ENCODE measurements at regions not wholly inside any gene's neighbourhood (a gene's known extent, or its start where the extent isn't known, plus 50 kb on each side); places are given as distances from the start of the nearest gene placed in this dataset.
"Not testable (repeated sequence)": the region's sequence is repeated elsewhere in the genome, so short reads cannot be mapped to it uniquely, and the experiment has no call there.

DNA sequence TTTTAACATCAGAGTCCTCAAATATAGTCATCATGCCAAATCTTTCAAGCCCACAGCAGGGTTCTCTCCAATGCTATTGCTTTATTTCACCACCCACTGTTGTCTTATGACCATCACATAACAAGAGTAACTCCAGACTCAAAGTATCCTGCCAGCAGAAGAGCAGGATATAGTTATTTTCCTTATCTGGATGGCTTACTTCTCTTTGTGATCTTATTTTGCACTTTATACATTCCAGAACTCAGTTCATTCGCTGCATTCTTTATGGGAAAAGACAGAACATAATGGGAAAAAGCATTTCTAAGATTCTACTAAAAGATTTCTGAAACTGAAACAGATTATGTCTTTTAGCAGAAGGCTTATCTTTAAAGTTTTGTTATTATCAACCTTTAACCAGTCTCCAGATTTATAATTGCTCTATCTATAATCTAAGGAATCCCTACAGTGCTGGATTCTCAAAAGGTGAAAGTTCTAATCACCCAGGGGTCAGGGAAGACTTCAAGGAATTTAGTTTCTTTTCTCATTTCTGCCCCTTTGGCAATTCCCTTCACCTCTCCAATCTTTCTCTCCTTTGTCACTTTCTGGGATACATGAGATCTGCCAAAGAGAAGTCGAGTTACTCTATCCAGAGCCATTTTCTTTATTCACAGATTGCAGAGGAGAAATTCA, 190.4 kb downstream of the TPBG start:
- Histone ChIP-seq H3K4me3 (ENCODE audit: low read length) (no peak overlapping the region), H3K4me1 (ENCODE audit: insufficient read depth, low read length) (no peaks in the 10 kb centered on the region), H3K36me3 (ENCODE audit: insufficient read depth, low read length) (no peaks in the 10 kb centered on the region), H3K27ac (ENCODE audit: low read depth, low read length) (no peak overlapping the region), H3K9ac (ENCODE audit: low read depth, low read length) (no peak overlapping the region), H3K9me3 (ENCODE audit: insufficient read depth, low read depth, low read length) (no peaks in the 10 kb centered on the region), H3K27me3 (ENCODE audit: insufficient read depth, low read length) (no peaks in the 10 kb centered on the region)
- WGBS: 89% methylated on average over 2 of the region's 2 CpGs

GRCh38 chr6:82554666-82555065, 191.0 kb downstream of the TPBG start:
- Histone ChIP-seq H3K27ac (ENCODE audit: low read depth, low read length) (no peak overlapping the region), H3K27me3 (ENCODE audit: insufficient read depth, low read length) (no peaks in the 10 kb centered on the region), H3K9ac (ENCODE audit: low read depth, low read length) (no peak overlapping the region), H3K4me1 (ENCODE audit: insufficient read depth, low read length) (no peaks in the 10 kb centered on the region), H3K36me3 (ENCODE audit: insufficient read depth, low read length) (no peaks in the 10 kb centered on the region), H3K4me3 (ENCODE audit: low read length) (no peak overlapping the region), H3K9me3 (ENCODE audit: insufficient read depth, low read depth, low read length) (no peaks in the 10 kb centered on the region)
- 100% methylated on average over 1 of the region's 1 CpG for WGBS

DNA sequence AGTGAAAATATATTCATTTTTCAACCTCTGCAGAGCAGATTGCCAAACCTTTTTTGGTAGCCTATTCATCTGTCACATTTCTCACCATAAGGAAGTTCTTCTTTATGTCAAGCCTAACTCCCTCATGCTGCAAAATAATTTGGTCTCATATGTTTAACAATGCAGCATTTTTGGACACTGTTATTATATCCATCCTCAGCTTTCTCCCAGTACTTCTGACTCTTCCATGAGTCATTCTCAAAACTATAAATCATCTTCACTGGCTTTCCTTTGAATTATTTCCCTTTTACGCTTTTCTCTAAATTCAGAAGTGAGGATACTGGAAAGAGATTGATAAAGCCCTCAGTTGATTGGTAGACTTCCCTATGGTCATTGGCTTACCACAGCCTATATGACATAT, 192.2 kb downstream of the TPBG start:
- Histone ChIP-seq H3K36me3 (ENCODE audit: insufficient read depth, low read length) (no peaks in the 10 kb centered on the region), H3K9me3 (ENCODE audit: insufficient read depth, low read depth, low read length) (no peaks in the 10 kb centered on the region), H3K4me3 (ENCODE audit: low read length) (no peak overlapping the region), H3K9ac (ENCODE audit: low read depth, low read length) (no peak overlapping the region), H3K4me1 (ENCODE audit: insufficient read depth, low read length) (no peaks in the 10 kb centered on the region), H3K27me3 (ENCODE audit: insufficient read depth, low read length) (no peaks in the 10 kb centered on the region), H3K27ac (ENCODE audit: low read depth, low read length) (no peak overlapping the region)
- no CpG with 5 or more reads among the region's 1 CpG for WGBS

GRCh38 chr6:82558531-82558930, 194.9 kb downstream of the TPBG start:
- not testable (repeated sequence) for H3K9me3 ChIP-seq (ENCODE audit: insufficient read depth, low read depth, low read length); H3K27me3 ChIP-seq (ENCODE audit: insufficient read depth, low read length); H3K27ac ChIP-seq (ENCODE audit: low read depth, low read length); H3K4me1 ChIP-seq (ENCODE audit: insufficient read depth, low read length); H3K9ac ChIP-seq (ENCODE audit: low read depth, low read length); H3K36me3 ChIP-seq (ENCODE audit: insufficient read depth, low read length)
- WGBS: 85% methylated on average over 19 of the region's 20 CpGs
- 0 out of 2 replicates have a peak overlapping the region, but pooled peaks have one; percentile 21 for H3K4me3 ChIP-seq (ENCODE audit: low read length)

- Histone ChIP-seq H3K4me3 (ENCODE audit: low read length) (no peak overlapping the region), H3K36me3 (ENCODE audit: insufficient read depth, low read length) (no peaks in the 10 kb centered on the region), H3K9ac (ENCODE audit: low read depth, low read length) (no peak overlapping the region), H3K9me3 (ENCODE audit: insufficient read depth, low read depth, low read length) (no peaks in the 10 kb centered on the region), H3K27me3 (ENCODE audit: insufficient read depth, low read length) (no peaks in the 10 kb centered on the region), H3K4me1 (ENCODE audit: insufficient read depth, low read length) (0 out of 2 replicates have a peak, but pooled peaks cover 3% of the 10 kb centered on the region), H3K27ac (ENCODE audit: low read depth, low read length) (no peak overlapping the region)
- no CpG with 5 or more reads among the region's 1 CpG for WGBS
Measured at GRCh38 chr6:82567621-82568020, 204.0 kb downstream of the TPBG start.

- Histone ChIP-seq H3K27ac (ENCODE audit: low read depth, low read length) (no peak overlapping the region), H3K4me1 (ENCODE audit: insufficient read depth, low read length) (peaks cover 8% of the 10 kb centered on the region; the same call in 1 of the 2 replicates), H3K9ac (ENCODE audit: low read depth, low read length) (no peak overlapping the region), H3K9me3 (ENCODE audit: insufficient read depth, low read depth, low read length) (no peaks in the 10 kb centered on the region), H3K36me3 (ENCODE audit: insufficient read depth, low read length) (no peaks in the 10 kb centered on the region), H3K27me3 (ENCODE audit: insufficient read depth, low read length) (no peaks in the 10 kb centered on the region), H3K4me3 (ENCODE audit: low read length) (no peak overlapping the region)
- WGBS: 90% methylated on average over 5 of the region's 6 CpGs
Measured at GRCh38 chr6:82568290-82568993, 204.8 kb downstream of the TPBG start.

GRCh38 chr6:82569022-82569421, 205.4 kb downstream of the TPBG start:
- 100% methylated on average over 1 of the region's 1 CpG for WGBS

GRCh38 chr6:82570083-82570482, 206.5 kb downstream of the TPBG start:
- Histone ChIP-seq H3K4me1 (ENCODE audit: insufficient read depth, low read length) (peaks cover 10% of the 10 kb centered on the region; the same call in 1 of the 2 replicates), H3K27me3 (ENCODE audit: insufficient read depth, low read length) (no peaks in the 10 kb centered on the region), H3K4me3 (ENCODE audit: low read length) (no peak overlapping the region), H3K9ac (ENCODE audit: low read depth, low read length) (no peak overlapping the region), H3K36me3 (ENCODE audit: insufficient read depth, low read length) (no peaks in the 10 kb centered on the region), H3K27ac (ENCODE audit: low read depth, low read length) (no peak overlapping the region), H3K9me3 (ENCODE audit: insufficient read depth, low read depth, low read length) (no peaks in the 10 kb centered on the region)
- 95% methylated on average over 3 of the region's 3 CpGs for WGBS

More at GRCh38 chr6:82569022-82569421, 205.4 kb downstream of the TPBG start:
- no peaks in the 10 kb centered on the region for H3K36me3 ChIP-seq (ENCODE audit: insufficient read depth, low read length)
- no peak overlapping the region for H3K27ac ChIP-seq (ENCODE audit: low read depth, low read length)
- peaks cover 10% of the 10 kb centered on the region; the same call in 1 of the 2 replicates for H3K4me1 ChIP-seq (ENCODE audit: insufficient read depth, low read length)
- H3K9ac ChIP-seq (ENCODE audit: low read depth, low read length): no peak overlapping the region
- H3K27me3 ChIP-seq (ENCODE audit: insufficient read depth, low read length): no peaks in the 10 kb centered on the region
- H3K4me3 ChIP-seq (ENCODE audit: low read length): no peak overlapping the region
- no peaks in the 10 kb centered on the region for H3K9me3 ChIP-seq (ENCODE audit: insufficient read depth, low read depth, low read length)

GRCh38 chr6:82571455-82571854, 207.8 kb downstream of the TPBG start:
- no peak overlapping the region for H3K4me3 ChIP-seq (ENCODE audit: low read length)
- H3K4me1 ChIP-seq (ENCODE audit: insufficient read depth, low read length): peaks cover 10% of the 10 kb centered on the region; the same call in 1 of the 2 replicates
- H3K27me3 ChIP-seq (ENCODE audit: insufficient read depth, low read length): no peaks in the 10 kb centered on the region
- H3K27ac ChIP-seq (ENCODE audit: low read depth, low read length): no peak overlapping the region
- H3K36me3 ChIP-seq (ENCODE audit: insufficient read depth, low read length): no peaks in the 10 kb centered on the region
- WGBS: 63% methylated on average over 1 of the region's 2 CpGs
- peaks cover 6% of the 10 kb centered on the region for H3K9me3 ChIP-seq (ENCODE audit: insufficient read depth, low read depth, low read length)
- no peak overlapping the region for H3K9ac ChIP-seq (ENCODE audit: low read depth, low read length)

- no peaks in the 10 kb centered on the region for H3K36me3 ChIP-seq (ENCODE audit: insufficient read depth, low read length)
- peaks cover 10% of the 10 kb centered on the region; the same call in 1 of the 2 replicates for H3K4me1 ChIP-seq (ENCODE audit: insufficient read depth, low read length)
- H3K9me3 ChIP-seq (ENCODE audit: insufficient read depth, low read depth, low read length): peaks cover 22% of the 10 kb centered on the region
- no peak overlapping the region for H3K27ac ChIP-seq (ENCODE audit: low read depth, low read length)
- WGBS: 81% methylated on average over 2 of the region's 3 CpGs
- H3K9ac ChIP-seq (ENCODE audit: low read depth, low read length): no peak overlapping the region
- no peaks in the 10 kb centered on the region for H3K27me3 ChIP-seq (ENCODE audit: insufficient read depth, low read length)
- no peak overlapping the region for H3K4me3 ChIP-seq (ENCODE audit: low read length)
Measured at GRCh38 chr6:82573254-82573972, 209.8 kb downstream of the TPBG start.

- no peak overlapping the region for H3K9ac ChIP-seq (ENCODE audit: low read depth, low read length)
- 71% methylated on average over 1 of the region's 1 CpG for WGBS
- no peak overlapping the region for H3K27ac ChIP-seq (ENCODE audit: low read depth, low read length)
- H3K27me3 ChIP-seq (ENCODE audit: insufficient read depth, low read length): no peaks in the 10 kb centered on the region
- H3K36me3 ChIP-seq (ENCODE audit: insufficient read depth, low read length): no peaks in the 10 kb centered on the region
- H3K4me1 ChIP-seq (ENCODE audit: insufficient read depth, low read length): peaks cover 15% of the 10 kb centered on the region; the same call in 1 of the 2 replicates
- H3K9me3 ChIP-seq (ENCODE audit: insufficient read depth, low read depth, low read length): peaks cover 22% of the 10 kb centered on the region
- no peak overlapping the region for H3K4me3 ChIP-seq (ENCODE audit: low read length)
Measured at GRCh38 chr6:82576284-82576683, 212.7 kb downstream of the TPBG start.
